Panc1 (cell line): ENCODE measurements at regions not wholly inside any gene's neighbourhood (a gene's known extent, or its start where the extent isn't known, plus 50 kb on each side); places are given as distances from the start of the nearest gene placed in this dataset.

ENCODE experiments used
- ATAC-seq: fragments of 200-7000 bp; cut with Tn5 transposase; 2 replicates; pipeline ENCODE4 v1.9.1; 2020; ENCODE audit warnings: mild to moderate bottlenecking, moderate library complexity
- BruUV-seq: library from RNA; stranded (reverse); fragments of 400-500 nt; replicated peaks from 2 replicates; lab custom pipeline; 2021; lab: Mats Ljungman, UMichigan
- CTCF ChIA-PET: fragments of 300-600 bp; sonication (Branson Sonifier 250); formaldehyde crosslinking; loops from one replicate; lab custom pipeline; 2022; ENCODE audit warnings: antibody characterized with exemption; lab: Charles Lee
- POLR2A ChIA-PET: fragments of 300-600 bp; sonication (Branson Sonifier 250); formaldehyde crosslinking; loops from one replicate; lab custom pipeline; 2022; ENCODE audit warnings: antibody characterized with exemption; lab: Charles Lee
- DNase-seq: peaks from one replicate; pipeline ENCODE4 v3.0.0-alpha.2; 2010; ENCODE audit warnings: low read depth, low spot score
- H3K27ac ChIP-seq: 2 replicates; pipeline ENCODE4 v1.5.1; 2011; ENCODE audit warnings: mild to moderate bottlenecking, low read length, inconsistent platforms
- H3K27me3 ChIP-seq: fragments of 200-500 bp; sonication (Bioruptor generic); 2 replicates; pipeline ENCODE4 v1.6.0; 2014; ENCODE audit warnings: low read length, inconsistent platforms; ENCODE audit not compliant: control insufficient read depth, insufficient read depth
- H3K36me3 ChIP-seq: fragments of 200-500 bp; sonication (Bioruptor generic); 2 replicates; pipeline ENCODE4 v1.5.1; 2014; ENCODE audit warnings: inconsistent platforms, mild to moderate bottlenecking, low read length, moderate library complexity; ENCODE audit not compliant: control insufficient read depth, insufficient read depth
- H3K4me1 ChIP-seq: 2 replicates; pipeline ENCODE4 v1.5.1; 2011; ENCODE audit warnings: inconsistent platforms, mild to moderate bottlenecking, low read length, moderate library complexity; ENCODE audit not compliant: control insufficient read depth, insufficient read depth
- H3K4me3 ChIP-seq, 2 experiments: 2 replicates each; pipeline ENCODE4 v1.5.1; 2011 to 2012; ENCODE audit warnings: low read depth in 2 of 2, low read length in 2 of 2, mild to moderate bottlenecking in 2 of 2, inconsistent platforms in 1 of 2, moderate library complexity in 1 of 2
- H3K9me3 ChIP-seq: fragments of 200-500 bp; sonication (Bioruptor generic); 2 replicates; pipeline ENCODE4 v1.5.1; 2014; ENCODE audit warnings: low read depth, mild to moderate bottlenecking, inconsistent platforms, low read length, moderate library complexity; ENCODE audit not compliant: control insufficient read depth, insufficient read depth
- POLR2AphosphoS5 ChIP-seq: IDR thresholded peaks from 2 replicates; pipeline ENCODE4 v1.6.1; 2012; ENCODE audit warnings: mild to moderate bottlenecking, low read depth, low read length, moderate library complexity
- SIN3A ChIP-seq: IDR thresholded peaks from 2 replicates; pipeline ENCODE4 v1.6.1; 2012; ENCODE audit warnings: low read depth, mild to moderate bottlenecking, low read length, moderate library complexity, borderline replicate concordance; ENCODE audit not compliant: insufficient read depth
- TCF7L2 ChIP-seq: IDR thresholded peaks from 2 replicates; pipeline ENCODE4 v1.6.1; 2011; ENCODE audit warnings: mild to moderate bottlenecking, low read depth, low read length, inconsistent platforms
- in situ Hi-C: cut with HindIII; loops from 2 replicates; pipeline ENCODE4 v1.10.0; 2016; ENCODE audit warnings: low sequenced_read_pairs, low pct_unique_long_range_greater_than_20kb
- intact Hi-C: fragments of 100-400 bp; cut with micrococcal nuclease; formaldehyde crosslinking; loops from one replicate; pipeline ENCODE4 v1.10.0; 2022; ENCODE audit not compliant: unreplicated experiment
- TF ChIP-seq, protein P1 (sequence below), 2 experiments: IDR thresholded peaks; 2 replicates each; pipeline ENCODE4 v1.6.1; 2011 to 2012; ENCODE audit warnings: low read depth in 2 of 2, control low read depth in 1 of 2, low read length in 1 of 2, mild to moderate bottlenecking in 1 of 2, moderate library complexity in 1 of 2; ENCODE audit not compliant: insufficient read depth in 1 of 2
- TF ChIP-seq, protein P2 (sequence below): fragments of 450-650 bp; IDR thresholded peaks from 2 replicates; pipeline ENCODE4 v1.5.1; 2017; ENCODE audit warnings: mild to moderate bottlenecking

DNA sequence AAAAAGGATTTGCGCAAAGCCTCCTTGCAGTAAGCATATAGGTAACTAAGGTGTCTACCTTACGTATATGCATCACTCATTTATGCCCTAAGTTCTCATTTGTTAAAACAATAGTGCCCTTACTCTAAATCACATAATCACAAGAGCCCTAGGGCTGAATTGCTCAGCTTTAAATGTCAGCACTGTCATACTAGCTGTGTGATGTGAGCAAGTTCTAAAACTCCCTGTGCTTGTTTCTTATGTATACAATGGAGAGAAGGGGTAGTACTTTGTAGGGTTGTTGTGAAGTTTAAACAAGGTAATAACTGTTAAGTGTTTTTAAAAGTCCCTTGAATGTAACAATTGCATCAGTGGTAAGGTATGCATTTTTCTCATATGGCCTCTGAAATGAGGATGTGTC lies 169.5 kb upstream of the DMRT1 start:
- no peaks in the 10 kb centered on the region for H3K9me3 ChIP-seq
- H3K4me1 ChIP-seq, result no peaks in the 10 kb centered on the region; the same call in 1 of the 2 replicates
- ATAC-seq, result no peak
- in situ Hi-C loops (no loop called here), intact Hi-C loops (no loop called here)
- H3K36me3 ChIP-seq, result no peaks in the 10 kb centered on the region
- H3K27ac ChIP-seq, result no peak overlapping the region
- ChIA-PET POLR2A (no interaction called here), CTCF (no interaction called here)
- no TSS peak for BruUV-seq
- H3K27me3 ChIP-seq, result no peaks in the 10 kb centered on the region
- H3K4me3 ChIP-seq, result no peak overlapping the region
- TF ChIP-seq TCF7L2 (no peak), SIN3A (no peak), POLR2AphosphoS5 (no peak)
- TF ChIP-seq, protein P1, sequence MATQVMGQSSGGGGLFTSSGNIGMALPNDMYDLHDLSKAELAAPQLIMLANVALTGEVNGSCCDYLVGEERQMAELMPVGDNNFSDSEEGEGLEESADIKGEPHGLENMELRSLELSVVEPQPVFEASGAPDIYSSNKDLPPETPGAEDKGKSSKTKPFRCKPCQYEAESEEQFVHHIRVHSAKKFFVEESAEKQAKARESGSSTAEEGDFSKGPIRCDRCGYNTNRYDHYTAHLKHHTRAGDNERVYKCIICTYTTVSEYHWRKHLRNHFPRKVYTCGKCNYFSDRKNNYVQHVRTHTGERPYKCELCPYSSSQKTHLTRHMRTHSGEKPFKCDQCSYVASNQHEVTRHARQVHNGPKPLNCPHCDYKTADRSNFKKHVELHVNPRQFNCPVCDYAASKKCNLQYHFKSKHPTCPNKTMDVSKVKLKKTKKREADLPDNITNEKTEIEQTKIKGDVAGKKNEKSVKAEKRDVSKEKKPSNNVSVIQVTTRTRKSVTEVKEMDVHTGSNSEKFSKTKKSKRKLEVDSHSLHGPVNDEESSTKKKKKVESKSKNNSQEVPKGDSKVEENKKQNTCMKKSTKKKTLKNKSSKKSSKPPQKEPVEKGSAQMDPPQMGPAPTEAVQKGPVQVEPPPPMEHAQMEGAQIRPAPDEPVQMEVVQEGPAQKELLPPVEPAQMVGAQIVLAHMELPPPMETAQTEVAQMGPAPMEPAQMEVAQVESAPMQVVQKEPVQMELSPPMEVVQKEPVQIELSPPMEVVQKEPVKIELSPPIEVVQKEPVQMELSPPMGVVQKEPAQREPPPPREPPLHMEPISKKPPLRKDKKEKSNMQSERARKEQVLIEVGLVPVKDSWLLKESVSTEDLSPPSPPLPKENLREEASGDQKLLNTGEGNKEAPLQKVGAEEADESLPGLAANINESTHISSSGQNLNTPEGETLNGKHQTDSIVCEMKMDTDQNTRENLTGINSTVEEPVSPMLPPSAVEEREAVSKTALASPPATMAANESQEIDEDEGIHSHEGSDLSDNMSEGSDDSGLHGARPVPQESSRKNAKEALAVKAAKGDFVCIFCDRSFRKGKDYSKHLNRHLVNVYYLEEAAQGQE (IDR thresholded peaks at IDR 0.05; ENCODE audit: insufficient read depth in 1 of 2, low read depth in 2 of 2, low read length in 1 of 2), result no peak
- TF ChIP-seq, protein P2, sequence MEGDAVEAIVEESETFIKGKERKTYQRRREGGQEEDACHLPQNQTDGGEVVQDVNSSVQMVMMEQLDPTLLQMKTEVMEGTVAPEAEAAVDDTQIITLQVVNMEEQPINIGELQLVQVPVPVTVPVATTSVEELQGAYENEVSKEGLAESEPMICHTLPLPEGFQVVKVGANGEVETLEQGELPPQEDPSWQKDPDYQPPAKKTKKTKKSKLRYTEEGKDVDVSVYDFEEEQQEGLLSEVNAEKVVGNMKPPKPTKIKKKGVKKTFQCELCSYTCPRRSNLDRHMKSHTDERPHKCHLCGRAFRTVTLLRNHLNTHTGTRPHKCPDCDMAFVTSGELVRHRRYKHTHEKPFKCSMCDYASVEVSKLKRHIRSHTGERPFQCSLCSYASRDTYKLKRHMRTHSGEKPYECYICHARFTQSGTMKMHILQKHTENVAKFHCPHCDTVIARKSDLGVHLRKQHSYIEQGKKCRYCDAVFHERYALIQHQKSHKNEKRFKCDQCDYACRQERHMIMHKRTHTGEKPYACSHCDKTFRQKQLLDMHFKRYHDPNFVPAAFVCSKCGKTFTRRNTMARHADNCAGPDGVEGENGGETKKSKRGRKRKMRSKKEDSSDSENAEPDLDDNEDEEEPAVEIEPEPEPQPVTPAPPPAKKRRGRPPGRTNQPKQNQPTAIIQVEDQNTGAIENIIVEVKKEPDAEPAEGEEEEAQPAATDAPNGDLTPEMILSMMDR, result no peak
- no peak for DNase-seq

DNA sequence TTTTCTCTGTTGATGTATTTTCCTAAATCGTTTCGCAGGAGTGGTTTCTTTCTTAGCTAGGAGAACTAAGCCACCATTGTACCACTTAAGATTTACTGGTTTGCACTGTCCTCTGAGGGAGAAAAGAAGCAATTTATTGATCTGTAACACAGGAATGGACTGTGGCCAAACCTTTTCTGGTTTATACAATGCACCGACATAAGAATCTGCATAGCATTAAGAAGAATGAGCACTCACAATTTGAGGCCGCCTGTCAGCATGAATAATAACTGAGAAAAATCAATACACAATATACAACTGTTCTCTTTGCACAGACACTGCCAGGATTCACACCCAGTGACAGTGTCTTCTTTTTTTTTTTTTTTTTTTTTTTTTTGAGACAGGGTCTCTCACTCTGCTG lies 168.6 kb upstream of the DMRT1 start:
- Histone ChIP-seq H3K27ac (no peak overlapping the region), H3K4me3 (no peak overlapping the region), H3K9me3 (no peaks in the 10 kb centered on the region), H3K36me3 (no peaks in the 10 kb centered on the region), H3K27me3 (no peaks in the 10 kb centered on the region), H3K4me1 (no peaks in the 10 kb centered on the region; the same call in 1 of the 2 replicates)
- ChIA-PET POLR2A (no interaction called here), CTCF (no interaction called here)
- TF ChIP-seq SIN3A (no peak), TCF7L2 (no peak), POLR2AphosphoS5 (no peak)
- TF ChIP-seq, protein P2, result no peak
- TF ChIP-seq, protein P1 (IDR thresholded peaks at IDR 0.05; ENCODE audit: insufficient read depth in 1 of 2, low read depth in 2 of 2, low read length in 1 of 2), result no peak
- intact Hi-C loops, result no loop called here
- in situ Hi-C loops, result no loop called here
- no peak for DNase-seq
- no TSS peak for BruUV-seq
- ATAC-seq, result no peak
